H1 (cell line): ENCODE measurements at regions not wholly inside any gene's neighbourhood (a gene's known extent, or its start where the extent isn't known, plus 50 kb on each side); places are given as distances from the start of the nearest gene placed in this dataset.

Source experiments
- CTCF ChIA-PET: fragments of 300-600 bp; sonication (Branson Sonifier 250); formaldehyde crosslinking; loops from one replicate; lab custom pipeline; 2021; ENCODE audit not compliant: partially characterized antibody; lab: Charles Lee
- POLR2A ChIA-PET: fragments of 300-600 bp; sonication (Branson Sonifier 250); formaldehyde crosslinking; loops from one replicate; lab custom pipeline; 2021; ENCODE audit warnings: inconsistent platforms; ENCODE audit not compliant: partially characterized antibody; lab: Charles Lee
- DNase-seq, 2 experiments: peaks; one replicate each; pipeline versions ENCODE4 v3.0.0 to v3.0.0-alpha.2; 2010 to 2022; ENCODE audit warnings: low spot score in 2 of 2, low read depth in 1 of 2, mixed read lengths in 1 of 2
- FAIRE-seq: peaks from 2 replicates; lab custom pipeline; 2011; peaks lifted over from hg19 to GRCh38; lab: Jason Lieb, UNC
- H2AFZ ChIP-seq: 2 replicates; pipeline ENCODE4 v1.8.1; 2012; ENCODE audit warnings: low read length, inconsistent platforms
- H2AK5ac ChIP-seq: 2 replicates; pipeline ENCODE4 v1.6.1; 2013; ENCODE audit warnings: low read depth, low read length
- H2BK120ac ChIP-seq: replicated peaks from 2 replicates; pipeline ENCODE3; 2013; ENCODE audit warnings: low read depth, low read length, inconsistent platforms
- H2BK12ac ChIP-seq: 2 replicates; pipeline ENCODE4 v1.6.1; 2013; ENCODE audit warnings: low read depth, low read length
- H2BK15ac ChIP-seq: 2 replicates; pipeline ENCODE4 v1.6.1; 2013; ENCODE audit warnings: low read length
- H2BK20ac ChIP-seq: 2 replicates; pipeline ENCODE4 v1.6.1; 2013; ENCODE audit warnings: low read length
- H2BK5ac ChIP-seq: 2 replicates; pipeline ENCODE4 v1.6.1; 2013; ENCODE audit warnings: low read depth, low read length
- H3K14ac ChIP-seq: 2 replicates; pipeline ENCODE4 v1.6.1; 2013; ENCODE audit warnings: inconsistent platforms; ENCODE audit not compliant: insufficient read length
- H3K18ac ChIP-seq: 2 replicates; pipeline ENCODE4 v1.6.1; 2013; ENCODE audit warnings: low read length; ENCODE audit errors: extremely low read depth
- H3K23ac ChIP-seq: 2 replicates; pipeline ENCODE4 v1.6.1; 2013; ENCODE audit warnings: inconsistent platforms; ENCODE audit not compliant: insufficient read length
- H3K23me2 ChIP-seq: 2 replicates; pipeline ENCODE4 v1.6.1; 2013; ENCODE audit warnings: low read depth, low read length
- H3K27ac ChIP-seq: 2 replicates; pipeline ENCODE4 v1.6.1; 2011; ENCODE audit warnings: low read depth, low read length, inconsistent platforms
- H3K27me3 ChIP-seq, 4 experiments: replicated peaks in 1 of 4; 1 replicate in 1 of 4; 2 replicates in 3 of 4; pipeline versions ENCODE4 v1.6.1 to v1.8.1; 2011 to 2013; ENCODE audit warnings: low read length in 3 of 4, mild to moderate bottlenecking in 3 of 4, inconsistent platforms in 2 of 4, mixed read lengths in 2 of 4, moderate library complexity in 1 of 4; ENCODE audit not compliant: control insufficient read depth in 3 of 4, insufficient read depth in 3 of 4; ENCODE audit errors: extremely low read depth in 1 of 4
- H3K36me3 ChIP-seq, 4 experiments: 2 replicates each; pipeline versions ENCODE4 v1.6.1 to v1.8.1; 2011 to 2013; ENCODE audit warnings: mild to moderate bottlenecking in 4 of 4, low read length in 3 of 4, moderate library complexity in 2 of 4, control low read depth in 1 of 4, inconsistent platforms in 1 of 4; ENCODE audit not compliant: insufficient read depth in 4 of 4, control insufficient read depth in 2 of 4
- H3K4ac ChIP-seq: replicated peaks from 2 replicates; pipeline ENCODE3; 2013; ENCODE audit warnings: low read length, low read depth, mixed read lengths, inconsistent platforms; ENCODE audit not compliant: insufficient read length
- H3K4me1 ChIP-seq, 4 experiments: replicated peaks in 1 of 4; 1 replicate in 1 of 4; 2 replicates in 3 of 4; pipeline versions ENCODE4 v1.6.1 to v1.8.1; 2011 to 2013; ENCODE audit warnings: low read length in 3 of 4, inconsistent platforms in 2 of 4, mixed read lengths in 1 of 4; ENCODE audit not compliant: insufficient read depth in 4 of 4, control insufficient read depth in 3 of 4
- H3K4me2 ChIP-seq, 2 experiments: 2 replicates each; pipeline versions ENCODE4 v1.6.1 to v1.8.1; 2011 to 2013; ENCODE audit warnings: low read depth in 2 of 2, low read length in 2 of 2, control low read depth in 1 of 2, inconsistent platforms in 1 of 2, mild to moderate bottlenecking in 1 of 2; ENCODE audit not compliant: insufficient read depth in 1 of 2
- H3K4me3 ChIP-seq, 4 experiments: fragments of 200-600, 300-600 bp in 1 of 4; sonication (generic), shearing (Covaris generic), sonication (Bioruptor Twin) in 1 of 4; 2 replicates each; pipeline versions ENCODE4 v1.5.1 to v1.8.1; 2011 to 2016; ENCODE audit warnings: low read length in 4 of 4, low read depth in 3 of 4, control low read depth in 2 of 4, inconsistent platforms in 2 of 4, mild to moderate bottlenecking in 2 of 4, mixed read lengths in 1 of 4, moderate library complexity in 1 of 4; ENCODE audit not compliant: insufficient read depth in 2 of 4; ENCODE audit errors: extremely low read depth in 1 of 4
- H3K56ac ChIP-seq: replicated peaks from 2 replicates; pipeline ENCODE3; 2013; ENCODE audit warnings: low read depth, mild to moderate bottlenecking, mixed read lengths, low read length, inconsistent platforms; ENCODE audit not compliant: insufficient read length
- H3K79me1 ChIP-seq: 2 replicates; pipeline ENCODE4 v1.6.1; 2013; ENCODE audit warnings: low read depth, low read length, control low read depth
- H3K79me2 ChIP-seq, 2 experiments: 2 replicates each; pipeline versions ENCODE4 v1.6.1 to v1.8.1; 2012 to 2013; ENCODE audit warnings: low read length in 2 of 2, mild to moderate bottlenecking in 2 of 2, inconsistent platforms in 1 of 2; ENCODE audit not compliant: insufficient read depth in 2 of 2, control insufficient read depth in 1 of 2
- H3K9ac ChIP-seq, 4 experiments: replicated peaks in 1 of 4; 1 replicate in 1 of 4; 2 replicates in 3 of 4; pipeline versions ENCODE4 v1.6.1 to v1.8.1; 2011 to 2013; ENCODE audit warnings: low read depth in 3 of 4, low read length in 3 of 4, control low read depth in 2 of 4, mild to moderate bottlenecking in 2 of 4, moderate library complexity in 2 of 4, inconsistent platforms in 1 of 4; ENCODE audit errors: extremely low read depth in 1 of 4
- H3K9me3 ChIP-seq, 2 experiments: 2 replicates each; pipeline versions ENCODE4 v1.6.1 to v1.8.1; 2012 to 2013; ENCODE audit warnings: mild to moderate bottlenecking in 2 of 2, moderate library complexity in 2 of 2, control low read depth in 1 of 2, inconsistent platforms in 1 of 2, low read depth in 1 of 2, low read length in 1 of 2, mixed read lengths in 1 of 2; ENCODE audit not compliant: insufficient read depth in 2 of 2
- H4K20me1 ChIP-seq, 2 experiments: replicated peaks in 1 of 2; 2 replicates each; pipeline versions ENCODE3 to v1.8.1; 2011 to 2013; ENCODE audit warnings: inconsistent platforms in 2 of 2, low read length in 2 of 2, mild to moderate bottlenecking in 1 of 2; ENCODE audit not compliant: insufficient read depth in 2 of 2, control insufficient read depth in 1 of 2
- H4K5ac ChIP-seq: 2 replicates; pipeline ENCODE4 v1.6.1; 2013; ENCODE audit warnings: low read length, low read depth, mixed read lengths, inconsistent platforms; ENCODE audit not compliant: insufficient read length
- H4K8ac ChIP-seq: 2 replicates; pipeline ENCODE4 v1.8.0; 2013; ENCODE audit warnings: mild to moderate bottlenecking, moderate library complexity, low read length, inconsistent platforms; ENCODE audit not compliant: insufficient read depth; ENCODE audit errors: extremely low read depth
- H4K91ac ChIP-seq: replicated peaks from 2 replicates; pipeline ENCODE3; 2013; ENCODE audit warnings: low read length, mixed read lengths, inconsistent platforms; ENCODE audit not compliant: insufficient read length
- BCL11A ChIP-seq, 2 experiments: IDR thresholded peaks; one replicate each; pipeline ENCODE4 v1.6.1; 2011; ENCODE audit warnings: low read depth in 2 of 2, low read length in 2 of 2, mild to moderate bottlenecking in 2 of 2
- BRCA1 ChIP-seq: IDR thresholded peaks from 2 replicates; pipeline ENCODE4 v1.6.1; 2012; ENCODE audit warnings: low read depth, low read length, improper control_type of control experiment
- CBX5 ChIP-seq: fragments of 300-800, 300-1000 bp; sonication (generic); IDR thresholded peaks from 2 replicates; pipeline ENCODE4 v1.7.1; 2016; ENCODE audit warnings: antibody characterized with exemption, low read length, low read depth
- GABPA ChIP-seq: IDR thresholded peaks from 2 replicates; pipeline ENCODE4 v1.6.1; 2011; ENCODE audit warnings: mild to moderate bottlenecking, low read length, moderate library complexity, borderline replicate concordance; ENCODE audit not compliant: insufficient read depth
- JUN ChIP-seq: IDR thresholded peaks from 2 replicates; pipeline ENCODE4 v1.6.1; 2011; ENCODE audit warnings: low read depth, mild to moderate bottlenecking, improper control_type of control experiment, low read length
- JUND ChIP-seq: IDR thresholded peaks from 2 replicates; pipeline ENCODE4 v1.6.1; 2011; ENCODE audit warnings: mild to moderate bottlenecking, improper control_type of control experiment, low read length
- KDM1A ChIP-seq: fragments of 200-600, 300-600 bp; sonication (generic); IDR thresholded peaks from 2 replicates; pipeline ENCODE4 v1.7.1; 2016; ENCODE audit warnings: mild to moderate bottlenecking, low read length, borderline replicate concordance
- RBBP5 ChIP-seq: IDR thresholded peaks from 2 replicates; pipeline ENCODE4 v1.7.1; 2012; ENCODE audit warnings: low read depth, mild to moderate bottlenecking, inconsistent platforms, low read length, moderate library complexity, borderline replicate concordance
- RFX5 ChIP-seq: IDR thresholded peaks from 2 replicates; pipeline ENCODE4 v1.6.1; 2011; ENCODE audit warnings: low read depth, low read length, improper control_type of control experiment, borderline replicate concordance
- RXRA ChIP-seq: IDR thresholded peaks from 2 replicates; pipeline ENCODE4 v1.6.1; 2011; ENCODE audit warnings: low read depth, mild to moderate bottlenecking, low read length, moderate library complexity; ENCODE audit not compliant: insufficient read depth
- SIN3A ChIP-seq, 2 experiments: IDR thresholded peaks in 1 of 2; conservative IDR thresholded peaks in 1 of 2; 2 replicates each; pipeline ENCODE4 v1.6.1; 2011 to 2012; ENCODE audit warnings: low read length in 2 of 2, improper control_type of control experiment in 1 of 2, low read depth in 1 of 2, mild to moderate bottlenecking in 1 of 2
- SP1 ChIP-seq: IDR thresholded peaks from 2 replicates; pipeline ENCODE4 v1.6.1; 2011; ENCODE audit warnings: low read depth, low read length
- SP4 ChIP-seq: IDR thresholded peaks from 2 replicates; pipeline ENCODE4 v1.6.1; 2012; ENCODE audit warnings: low read length, inconsistent platforms
- SRF ChIP-seq: IDR thresholded peaks from 2 replicates; pipeline ENCODE4 v1.6.1; 2011; ENCODE audit warnings: mild to moderate bottlenecking, low read depth, low read length, moderate library complexity
- TBP ChIP-seq: IDR thresholded peaks from 2 replicates; pipeline ENCODE4 v1.6.1; 2011; ENCODE audit warnings: low read depth, low read length, improper control_type of control experiment
- TCF12 ChIP-seq: IDR thresholded peaks from 2 replicates; pipeline ENCODE4 v1.6.1; 2011; ENCODE audit warnings: low read depth, mild to moderate bottlenecking, low read length
- YY1 ChIP-seq: IDR thresholded peaks from 2 replicates; pipeline ENCODE4 v1.6.1; 2011; ENCODE audit warnings: low read depth, mild to moderate bottlenecking, low read length
- WGBS, 2 experiments: shearing (Covaris generic) in 1 of 2; methylation state at CpG; one replicate each; pipeline versions ENCODE4 v1.1.6 to v1.1.7; 2013 to 2015; ENCODE audit warnings: low lambda C conversion rate in 2 of 2, mixed read lengths in 2 of 2, inconsistent platforms in 1 of 2, low coverage in 1 of 2, missing lambda C conversion rate in 1 of 2; ENCODE audit not compliant: insufficient replicate concordance in 2 of 2, insufficient coverage in 1 of 2, insufficient read length in 1 of 2; ENCODE audit errors: extremely low coverage in 1 of 2, missing lambda C conversion rate in 1 of 2; 5-methylcytosine and 5-hydroxymethylcytosine counted together

- H3K23me2 ChIP-seq: no peaks in the 10 kb centered on the region; the same call in 1 of the 2 replicates
- no peak for FAIRE-seq
- no peak for TF ChIP-seq TBP
- no peak for TF ChIP-seq SP1
- no peak for TF ChIP-seq RBBP5
- TF ChIP-seq RXRA: no peak
- no peak for TF ChIP-seq RFX5
- no peak for TF ChIP-seq SP4
- TF ChIP-seq SRF: no peak
- TF ChIP-seq BCL11A (IDR thresholded peaks at IDR 0.05; ENCODE audit: low read depth in 2 of 2, low read length in 2 of 2): no peak
- TF ChIP-seq JUN: no peak
- no peak for TF ChIP-seq BRCA1
- TF ChIP-seq KDM1A: no peak
- no peak for TF ChIP-seq GABPA
- no peak for TF ChIP-seq YY1
- TF ChIP-seq SIN3A (conservative IDR thresholded peaks at IDR 0.05 in 1 of 2, IDR thresholded peaks at IDR 0.05 in 1 of 2; ENCODE audit: low read depth in 1 of 2, low read length in 2 of 2): no peak
- no peak for TF ChIP-seq JUND
- TF ChIP-seq CBX5: no peak
- no peak for TF ChIP-seq TCF12
Observed at GRCh38 chr9:13459071-13459470, 179.6 kb upstream of the MPDZ start.

More at GRCh38 chr9:13459071-13459470, 179.6 kb upstream of the MPDZ start:
- no peak overlapping the region for H2BK15ac ChIP-seq
- H3K4me2 ChIP-seq: no peak overlapping the region
- no peak for DNase-seq
- no peak overlapping the region for H3K4me3 ChIP-seq
- H3K14ac ChIP-seq: no peak overlapping the region
- no peak overlapping the region for H2BK5ac ChIP-seq
- H3K56ac ChIP-seq: no peak overlapping the region
- no peak overlapping the region for H2BK20ac ChIP-seq
- 65% methylated on average over 3 of the region's 3 CpGs; no CpG with 5 or more reads in 1 of the 2 experiments for WGBS, 2 experiments
- H3K36me3 ChIP-seq: no peaks in the 10 kb centered on the region
- H3K18ac ChIP-seq: no peak overlapping the region
- H3K9ac ChIP-seq: no peak overlapping the region
- no peaks in the 10 kb centered on the region for H3K79me2 ChIP-seq
- no peaks in the 10 kb centered on the region for H3K79me1 ChIP-seq
- no peaks in the 10 kb centered on the region for H4K20me1 ChIP-seq
- H2BK12ac ChIP-seq: no peak overlapping the region
- H3K27me3 ChIP-seq: no peaks in the 10 kb centered on the region
- no peak overlapping the region for H2BK120ac ChIP-seq
- no peak overlapping the region for H4K8ac ChIP-seq
- CTCF ChIA-PET: no interaction called here
- POLR2A ChIA-PET: no interaction called here
- H3K9me3 ChIP-seq: no peaks in the 10 kb centered on the region
- no peak overlapping the region for H3K23ac ChIP-seq
- H2AK5ac ChIP-seq: no peak overlapping the region
- H3K27ac ChIP-seq: no peak overlapping the region
- H3K4ac ChIP-seq: no peak overlapping the region
- H4K5ac ChIP-seq: no peak overlapping the region
- H4K91ac ChIP-seq: no peak overlapping the region
- no peaks in the 10 kb centered on the region for H3K4me1 ChIP-seq
- H2AFZ ChIP-seq: no peak overlapping the region
